ENCODE measurements at regions not wholly inside any gene's neighbourhood (a gene's known extent, or its start where the extent isn't known, plus 50 kb on each side); places are given as distances from the start of the nearest gene placed in this dataset.

GRCh38 chr11:26916805-26917204, 77.1 kb upstream of the FIBIN start (continued):
- TF ChIP-seq, protein P1, sequence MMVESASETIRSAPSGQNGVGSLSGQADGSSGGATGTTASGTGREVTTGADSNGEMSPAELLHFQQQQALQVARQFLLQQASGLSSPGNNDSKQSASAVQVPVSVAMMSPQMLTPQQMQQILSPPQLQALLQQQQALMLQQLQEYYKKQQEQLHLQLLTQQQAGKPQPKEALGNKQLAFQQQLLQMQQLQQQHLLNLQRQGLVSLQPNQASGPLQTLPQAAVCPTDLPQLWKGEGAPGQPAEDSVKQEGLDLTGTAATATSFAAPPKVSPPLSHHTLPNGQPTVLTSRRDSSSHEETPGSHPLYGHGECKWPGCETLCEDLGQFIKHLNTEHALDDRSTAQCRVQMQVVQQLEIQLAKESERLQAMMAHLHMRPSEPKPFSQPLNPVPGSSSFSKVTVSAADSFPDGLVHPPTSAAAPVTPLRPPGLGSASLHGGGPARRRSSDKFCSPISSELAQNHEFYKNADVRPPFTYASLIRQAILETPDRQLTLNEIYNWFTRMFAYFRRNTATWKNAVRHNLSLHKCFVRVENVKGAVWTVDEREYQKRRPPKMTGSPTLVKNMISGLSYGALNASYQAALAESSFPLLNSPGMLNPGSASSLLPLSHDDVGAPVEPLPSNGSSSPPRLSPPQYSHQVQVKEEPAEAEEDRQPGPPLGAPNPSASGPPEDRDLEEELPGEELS (CRISPR knock-in tag; IDR thresholded peaks at IDR 0.05), result no peak
- no peak for TF ChIP-seq JUN (CRISPR knock-in tag; IDR thresholded peaks at IDR 0.05)

GRCh38 chr11:26928582-26928981, 65.3 kb upstream of the FIBIN start:
- Mint-ChIP-seq H3K9me3 (peaks cover 5% of the 10 kb centered on the region), H3K27ac (no peak overlapping the region), H3K4me1 (peaks cover 21% of the 10 kb centered on the region), H3K36me3 (peaks cover 4% of the 10 kb centered on the region), H3K27me3 (ENCODE audit: low read depth) (no peaks in the 10 kb centered on the region), H3K4me3 (no peak overlapping the region)
- POLR2A ChIA-PET, result no interaction called here
- TF ChIP-seq NR2C2 (CRISPR knock-in tag; IDR thresholded peaks at IDR 0.05) (no peak), ZNF232 (CRISPR knock-in tag; IDR thresholded peaks at IDR 0.05) (no peak), MXD4 (CRISPR knock-in tag; IDR thresholded peaks at IDR 0.05; ENCODE audit: borderline replicate concordance) (no peak), ATF3 (CRISPR knock-in tag; conservative IDR thresholded peaks at IDR 0.05) (no peak), FOXJ3 (CRISPR knock-in tag; IDR thresholded peaks at IDR 0.05; ENCODE audit: borderline replicate concordance) (no peak), RORB (CRISPR knock-in tag; IDR thresholded peaks at IDR 0.05) (no peak), PRRX2 (CRISPR knock-in tag; IDR thresholded peaks at IDR 0.05) (no peak), ZBTB21 (CRISPR knock-in tag; IDR thresholded peaks at IDR 0.05; ENCODE audit: borderline replicate concordance) (no peak)
- TF ChIP-seq, protein P2, sequence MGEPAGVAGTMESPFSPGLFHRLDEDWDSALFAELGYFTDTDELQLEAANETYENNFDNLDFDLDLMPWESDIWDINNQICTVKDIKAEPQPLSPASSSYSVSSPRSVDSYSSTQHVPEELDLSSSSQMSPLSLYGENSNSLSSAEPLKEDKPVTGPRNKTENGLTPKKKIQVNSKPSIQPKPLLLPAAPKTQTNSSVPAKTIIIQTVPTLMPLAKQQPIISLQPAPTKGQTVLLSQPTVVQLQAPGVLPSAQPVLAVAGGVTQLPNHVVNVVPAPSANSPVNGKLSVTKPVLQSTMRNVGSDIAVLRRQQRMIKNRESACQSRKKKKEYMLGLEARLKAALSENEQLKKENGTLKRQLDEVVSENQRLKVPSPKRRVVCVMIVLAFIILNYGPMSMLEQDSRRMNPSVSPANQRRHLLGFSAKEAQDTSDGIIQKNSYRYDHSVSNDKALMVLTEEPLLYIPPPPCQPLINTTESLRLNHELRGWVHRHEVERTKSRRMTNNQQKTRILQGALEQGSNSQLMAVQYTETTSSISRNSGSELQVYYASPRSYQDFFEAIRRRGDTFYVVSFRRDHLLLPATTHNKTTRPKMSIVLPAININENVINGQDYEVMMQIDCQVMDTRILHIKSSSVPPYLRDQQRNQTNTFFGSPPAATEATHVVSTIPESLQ (CRISPR knock-in tag; IDR thresholded peaks at IDR 0.05), result no peak
- TF ChIP-seq, protein P3, sequence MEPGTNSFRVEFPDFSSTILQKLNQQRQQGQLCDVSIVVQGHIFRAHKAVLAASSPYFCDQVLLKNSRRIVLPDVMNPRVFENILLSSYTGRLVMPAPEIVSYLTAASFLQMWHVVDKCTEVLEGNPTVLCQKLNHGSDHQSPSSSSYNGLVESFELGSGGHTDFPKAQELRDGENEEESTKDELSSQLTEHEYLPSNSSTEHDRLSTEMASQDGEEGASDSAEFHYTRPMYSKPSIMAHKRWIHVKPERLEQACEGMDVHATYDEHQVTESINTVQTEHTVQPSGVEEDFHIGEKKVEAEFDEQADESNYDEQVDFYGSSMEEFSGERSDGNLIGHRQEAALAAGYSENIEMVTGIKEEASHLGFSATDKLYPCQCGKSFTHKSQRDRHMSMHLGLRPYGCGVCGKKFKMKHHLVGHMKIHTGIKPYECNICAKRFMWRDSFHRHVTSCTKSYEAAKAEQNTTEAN (CRISPR knock-in tag; IDR thresholded peaks at IDR 0.05), result no peak
- TF ChIP-seq, protein P1 (CRISPR knock-in tag; IDR thresholded peaks at IDR 0.05), result no peak
- TF ChIP-seq, protein P4, sequence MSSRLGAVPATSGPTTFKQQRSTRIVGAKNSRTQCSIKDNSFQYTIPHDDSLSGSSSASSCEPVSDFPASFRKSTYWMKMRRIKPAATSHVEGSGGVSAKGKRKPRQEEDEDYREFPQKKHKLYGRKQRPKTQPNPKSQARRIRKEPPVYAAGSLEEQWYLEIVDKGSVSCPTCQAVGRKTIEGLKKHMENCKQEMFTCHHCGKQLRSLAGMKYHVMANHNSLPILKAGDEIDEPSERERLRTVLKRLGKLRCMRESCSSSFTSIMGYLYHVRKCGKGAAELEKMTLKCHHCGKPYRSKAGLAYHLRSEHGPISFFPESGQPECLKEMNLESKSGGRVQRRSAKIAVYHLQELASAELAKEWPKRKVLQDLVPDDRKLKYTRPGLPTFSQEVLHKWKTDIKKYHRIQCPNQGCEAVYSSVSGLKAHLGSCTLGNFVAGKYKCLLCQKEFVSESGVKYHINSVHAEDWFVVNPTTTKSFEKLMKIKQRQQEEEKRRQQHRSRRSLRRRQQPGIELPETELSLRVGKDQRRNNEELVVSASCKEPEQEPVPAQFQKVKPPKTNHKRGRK (CRISPR knock-in tag; IDR thresholded peaks at IDR 0.05; ENCODE audit: borderline replicate concordance), result no peak
- ATAC-seq (no peak), DNase-seq (ENCODE audit: low spot score) (no peak)
- CTCF ChIA-PET, result interaction anchor here (1.4 kb wide), 1 partner anchor 557 kb away, joined by 3 read pairs; no protein-coding TSS in a partner anchor

- no peak for ATAC-seq
- no peaks in the 10 kb centered on the region for H3K27me3 Mint-ChIP-seq (ENCODE audit: low read depth)
- H3K4me3 Mint-ChIP-seq, result no peak overlapping the region
- no peak for DNase-seq (ENCODE audit: low spot score)
- ChIA-PET CTCF (no interaction called here), POLR2A (no interaction called here)
- peaks cover 21% of the 10 kb centered on the region for H3K4me1 Mint-ChIP-seq
- peaks cover 4% of the 10 kb centered on the region for H3K36me3 Mint-ChIP-seq
- peaks cover 5% of the 10 kb centered on the region for H3K9me3 Mint-ChIP-seq
- H3K27ac Mint-ChIP-seq, result no peak overlapping the region
- TF ChIP-seq ATF2 (CRISPR knock-in tag; IDR thresholded peaks at IDR 0.05; ENCODE audit: borderline replicate concordance, low read depth) (no peak), SMAD3 (CRISPR knock-in tag; IDR thresholded peaks at IDR 0.05; ENCODE audit: borderline replicate concordance) (no peak), FOXJ3 (CRISPR knock-in tag; IDR thresholded peaks at IDR 0.05; ENCODE audit: borderline replicate concordance) (no peak), ZBTB21 (CRISPR knock-in tag; IDR thresholded peaks at IDR 0.05; ENCODE audit: borderline replicate concordance) (no peak), ZNF423 (CRISPR knock-in tag; IDR thresholded peaks at IDR 0.05) (no peak)
- TF ChIP-seq, protein P5, sequence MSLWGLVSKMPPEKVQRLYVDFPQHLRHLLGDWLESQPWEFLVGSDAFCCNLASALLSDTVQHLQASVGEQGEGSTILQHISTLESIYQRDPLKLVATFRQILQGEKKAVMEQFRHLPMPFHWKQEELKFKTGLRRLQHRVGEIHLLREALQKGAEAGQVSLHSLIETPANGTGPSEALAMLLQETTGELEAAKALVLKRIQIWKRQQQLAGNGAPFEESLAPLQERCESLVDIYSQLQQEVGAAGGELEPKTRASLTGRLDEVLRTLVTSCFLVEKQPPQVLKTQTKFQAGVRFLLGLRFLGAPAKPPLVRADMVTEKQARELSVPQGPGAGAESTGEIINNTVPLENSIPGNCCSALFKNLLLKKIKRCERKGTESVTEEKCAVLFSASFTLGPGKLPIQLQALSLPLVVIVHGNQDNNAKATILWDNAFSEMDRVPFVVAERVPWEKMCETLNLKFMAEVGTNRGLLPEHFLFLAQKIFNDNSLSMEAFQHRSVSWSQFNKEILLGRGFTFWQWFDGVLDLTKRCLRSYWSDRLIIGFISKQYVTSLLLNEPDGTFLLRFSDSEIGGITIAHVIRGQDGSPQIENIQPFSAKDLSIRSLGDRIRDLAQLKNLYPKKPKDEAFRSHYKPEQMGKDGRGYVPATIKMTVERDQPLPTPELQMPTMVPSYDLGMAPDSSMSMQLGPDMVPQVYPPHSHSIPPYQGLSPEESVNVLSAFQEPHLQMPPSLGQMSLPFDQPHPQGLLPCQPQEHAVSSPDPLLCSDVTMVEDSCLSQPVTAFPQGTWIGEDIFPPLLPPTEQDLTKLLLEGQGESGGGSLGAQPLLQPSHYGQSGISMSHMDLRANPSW (CRISPR knock-in tag; conservative IDR thresholded peaks at IDR 0.05; ENCODE audit: low read depth), result no peak
Observed at GRCh38 chr11:26929806-26930517, 64.0 kb upstream of the FIBIN start.

Data from WTC11 (cell line).